ENCODE measurements at regions not wholly inside any gene's neighbourhood (a gene's known extent, or its start where the extent isn't known, plus 50 kb on each side); places are given as distances from the start of the nearest gene placed in this dataset.

- intact Hi-C loops (cut with micrococcal nuclease) = no loop called here
- Histone ChIP-seq H3K27me3 (ENCODE audit: low read depth) (peaks cover 7% of the 10 kb centered on the region), H3K4me3 (no peak overlapping the region), H3K27ac (replicated peaks) (no peak overlapping the region), H3K4me1 (no peaks in the 10 kb centered on the region), H3K9me3 (replicated peaks) (no peaks in the 10 kb centered on the region), H3K36me3 (no peaks in the 10 kb centered on the region)
- DNase-seq = no peak
- TF ChIP-seq, protein P1, sequence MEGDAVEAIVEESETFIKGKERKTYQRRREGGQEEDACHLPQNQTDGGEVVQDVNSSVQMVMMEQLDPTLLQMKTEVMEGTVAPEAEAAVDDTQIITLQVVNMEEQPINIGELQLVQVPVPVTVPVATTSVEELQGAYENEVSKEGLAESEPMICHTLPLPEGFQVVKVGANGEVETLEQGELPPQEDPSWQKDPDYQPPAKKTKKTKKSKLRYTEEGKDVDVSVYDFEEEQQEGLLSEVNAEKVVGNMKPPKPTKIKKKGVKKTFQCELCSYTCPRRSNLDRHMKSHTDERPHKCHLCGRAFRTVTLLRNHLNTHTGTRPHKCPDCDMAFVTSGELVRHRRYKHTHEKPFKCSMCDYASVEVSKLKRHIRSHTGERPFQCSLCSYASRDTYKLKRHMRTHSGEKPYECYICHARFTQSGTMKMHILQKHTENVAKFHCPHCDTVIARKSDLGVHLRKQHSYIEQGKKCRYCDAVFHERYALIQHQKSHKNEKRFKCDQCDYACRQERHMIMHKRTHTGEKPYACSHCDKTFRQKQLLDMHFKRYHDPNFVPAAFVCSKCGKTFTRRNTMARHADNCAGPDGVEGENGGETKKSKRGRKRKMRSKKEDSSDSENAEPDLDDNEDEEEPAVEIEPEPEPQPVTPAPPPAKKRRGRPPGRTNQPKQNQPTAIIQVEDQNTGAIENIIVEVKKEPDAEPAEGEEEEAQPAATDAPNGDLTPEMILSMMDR (IDR thresholded peaks at IDR 0.05; ENCODE audit: borderline replicate concordance) = no peak
Measured at GRCh38 chr11:42768576-42768975, 543.2 kb upstream of the API5 start.

DNA sequence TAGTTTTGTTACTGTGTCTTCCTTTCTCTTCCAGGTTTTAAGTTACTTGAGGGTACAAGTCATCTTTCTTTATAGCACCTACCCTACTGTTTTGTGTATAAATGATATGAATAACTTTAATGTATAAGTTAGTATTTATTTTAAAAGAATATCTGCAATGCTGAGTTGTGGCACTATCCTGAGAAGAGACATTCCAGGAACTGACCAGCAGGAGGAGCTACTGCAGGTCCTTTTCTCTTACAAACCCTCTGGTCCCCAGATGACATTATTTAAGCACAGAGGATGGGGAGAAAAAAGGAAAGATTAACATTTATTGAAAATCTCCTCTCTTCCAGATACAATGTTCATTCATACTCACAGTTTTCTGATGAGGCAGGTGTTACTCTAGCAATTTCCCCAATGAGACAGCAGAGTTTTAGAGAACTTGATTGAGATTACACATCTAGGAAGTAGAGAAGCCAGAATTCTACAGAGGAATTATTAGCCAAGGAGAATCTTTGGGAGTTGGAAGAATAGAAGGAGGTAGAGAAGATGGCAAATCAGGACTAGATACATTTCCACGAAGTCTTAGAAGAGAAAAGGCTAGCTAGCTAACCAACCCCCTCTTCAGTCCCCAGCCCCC is 541.2 kb upstream of the API5 start:
- TF ChIP-seq, protein P1 (IDR thresholded peaks at IDR 0.05; ENCODE audit: borderline replicate concordance) = peak; percentile 80
- Histone ChIP-seq H3K27me3 (ENCODE audit: low read depth) (peaks cover 14% of the 10 kb centered on the region), H3K4me1 (no peaks in the 10 kb centered on the region), H3K4me3 (no peak overlapping the region), H3K36me3 (no peaks in the 10 kb centered on the region), H3K27ac (replicated peaks) (no peak overlapping the region), H3K9me3 (replicated peaks) (no peaks in the 10 kb centered on the region)
- DNase-seq = no peak
- intact Hi-C loops (cut with micrococcal nuclease) = loop anchor here (5.0 to 10.0 kb wide), 2 partner anchors 354 to 512 kb away; no protein-coding TSS in a partner anchor

- no peaks in the 10 kb centered on the region for H3K9me3 ChIP-seq (replicated peaks)
- peaks cover 14% of the 10 kb centered on the region for H3K27me3 ChIP-seq (ENCODE audit: low read depth)
- DNase-seq = no peak
- intact Hi-C loops (cut with micrococcal nuclease) = loop anchor here (5.0 to 10.0 kb wide), 2 partner anchors 352 to 509 kb away; no protein-coding TSS in a partner anchor
- no peaks in the 10 kb centered on the region for H3K36me3 ChIP-seq
- no peaks in the 10 kb centered on the region for H3K4me1 ChIP-seq
- TF ChIP-seq, protein P1 (IDR thresholded peaks at IDR 0.05; ENCODE audit: borderline replicate concordance) = no peak
- H3K27ac ChIP-seq (replicated peaks) = no peak overlapping the region
- no peak overlapping the region for H3K4me3 ChIP-seq
Measured at GRCh38 chr11:42772886-42773285, 538.9 kb upstream of the API5 start.

GRCh38 chr11:42773729-42774128 is 538.1 kb upstream of the API5 start:
- no peak for DNase-seq
- Histone ChIP-seq H3K36me3 (no peaks in the 10 kb centered on the region), H3K27ac (replicated peaks) (no peak overlapping the region), H3K4me1 (no peaks in the 10 kb centered on the region), H3K9me3 (replicated peaks) (no peaks in the 10 kb centered on the region), H3K4me3 (no peak overlapping the region), H3K27me3 (ENCODE audit: low read depth) (peaks cover 14% of the 10 kb centered on the region)
- TF ChIP-seq, protein P1 (IDR thresholded peaks at IDR 0.05; ENCODE audit: borderline replicate concordance) = no peak
- intact Hi-C loops (cut with micrococcal nuclease) = loop anchor here (5.0 to 10.0 kb wide), 2 partner anchors 351 to 509 kb away; no protein-coding TSS in a partner anchor

DNA sequence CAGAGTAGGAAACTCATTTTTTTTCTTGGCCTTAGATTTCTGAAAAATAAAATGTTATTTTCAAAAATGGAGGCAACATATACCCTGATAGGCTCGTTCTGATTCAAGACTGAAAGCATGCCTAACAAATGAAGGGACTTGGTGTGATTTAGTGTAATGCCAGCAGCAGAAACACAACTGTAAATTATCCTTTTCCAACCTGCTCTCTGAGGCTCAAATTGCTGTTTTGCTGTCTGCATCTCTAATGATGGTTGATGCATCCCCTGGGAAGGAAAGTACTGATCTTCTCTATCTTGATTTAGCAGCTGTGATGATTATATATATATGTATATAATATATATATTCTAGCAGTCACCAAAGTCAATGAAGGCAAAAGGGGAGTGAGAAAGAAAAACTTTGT is 537.2 kb upstream of the API5 start:
- no peak overlapping the region for H3K27ac ChIP-seq (replicated peaks)
- intact Hi-C loops (cut with micrococcal nuclease) = loop anchor here (5.0 to 10.0 kb wide), 2 partner anchors 350 to 508 kb away; no protein-coding TSS in a partner anchor
- DNase-seq = no peak

More for the DNA sequence above, 537.2 kb upstream of the API5 start:
- Histone ChIP-seq H3K4me1 (no peaks in the 10 kb centered on the region), H3K4me3 (no peak overlapping the region), H3K36me3 (no peaks in the 10 kb centered on the region), H3K27me3 (ENCODE audit: low read depth) (peaks cover 14% of the 10 kb centered on the region), H3K9me3 (replicated peaks) (no peaks in the 10 kb centered on the region)
- TF ChIP-seq, protein P1 (IDR thresholded peaks at IDR 0.05; ENCODE audit: borderline replicate concordance) = no peak
